Upper lobe of left lung (tissue), 6 donors: ENCODE measurements at regions not wholly inside any gene's neighbourhood (a gene's known extent, or its start where the extent isn't known, plus 50 kb on each side); places are given as distances from the start of the nearest gene placed in this dataset.

Experiments used
- ATAC-seq, 2 donors: fragments of 200-7000 bp; cut with Tn5 transposase; one replicate each; pipeline ENCODE4 v1.9.1; 2022; ENCODE audit warnings: mild to moderate bottlenecking in 2 of 2, moderate library complexity in 2 of 2; ENCODE audit not compliant: low FRiP score in 2 of 2
- DNase-seq, 2 donors: peaks; one replicate each; pipeline ENCODE4 v3.0.0-alpha.2; 2019 to 2020
- H3K27ac ChIP-seq, 4 donors: fragments of 200-600 bp; sonication (generic); one replicate each; pipeline ENCODE4 v1.5.1; 2016 to 2019
- H3K27me3 ChIP-seq, 4 donors: fragments of 200-600 bp; sonication (generic); one replicate each; pipeline ENCODE4 v1.5.1; 2017 to 2019
- H3K36me3 ChIP-seq, 4 donors: fragments of 200-600 bp; sonication (generic); one replicate each; pipeline ENCODE4 v1.5.1; 2016 to 2019
- H3K4me1 ChIP-seq, 4 donors: fragments of 200-600 bp; sonication (generic); one replicate each; pipeline ENCODE4 v1.5.1; 2018 to 2019
- H3K4me3 ChIP-seq, 4 donors: fragments of 200-600 bp; sonication (generic); one replicate each; pipeline ENCODE4 v1.5.1; 2017 to 2019; ENCODE audit warnings: mild to moderate bottlenecking in 2 of 4, moderate library complexity in 1 of 4
- H3K9me3 ChIP-seq, 4 donors: fragments of 200-600 bp; sonication (generic); one replicate each; pipeline ENCODE4 v1.5.1; 2018 to 2019
- EP300 ChIP-seq, 4 donors: sonication (generic); formaldehyde crosslinking; IDR thresholded peaks; one replicate each; pipeline ENCODE4 v1.5.1; 2017; ENCODE audit warnings: antibody characterized with exemption in 4 of 4, control low read depth in 2 of 4
- POLR2A ChIP-seq, 4 donors: fragments of 450-650 bp; IDR thresholded peaks; one replicate each; pipeline ENCODE4 v1.5.1; 2016 to 2017; ENCODE audit warnings: antibody characterized with exemption in 4 of 4, mild to moderate bottlenecking in 2 of 4
- POLR2AphosphoS5 ChIP-seq, 2 donors: sonication (generic); formaldehyde crosslinking; IDR thresholded peaks; one replicate each; pipeline ENCODE4 v1.5.1; 2017; ENCODE audit warnings: antibody characterized with exemption in 2 of 2
- WGBS, 2 donors: methylation state at CpG; one replicate each; pipeline ENCODE4 v1.1.5; 2017 to 2018; 5-methylcytosine and 5-hydroxymethylcytosine counted together
- TF ChIP-seq, protein P1 (sequence below), 6 experiments: fragments of 450-650 bp in 4 of 6; fragments of 200-600 bp in 2 of 6; sonication (generic) in 2 of 6; IDR thresholded peaks; one replicate each; pipeline ENCODE4 v1.5.1; 2016 to 2019; ENCODE audit warnings: antibody characterized with exemption in 6 of 6
- donor health status: DM: no; HTN: no; CAD: no; lungs with moderate emphysema.
- donor health status: DM: no; HTN: yes; CAD: no; lungs with severe emphysema.

- no peak for TF ChIP-seq POLR2A (IDR thresholded peaks at IDR 0.05)
- TF ChIP-seq, protein P1, sequence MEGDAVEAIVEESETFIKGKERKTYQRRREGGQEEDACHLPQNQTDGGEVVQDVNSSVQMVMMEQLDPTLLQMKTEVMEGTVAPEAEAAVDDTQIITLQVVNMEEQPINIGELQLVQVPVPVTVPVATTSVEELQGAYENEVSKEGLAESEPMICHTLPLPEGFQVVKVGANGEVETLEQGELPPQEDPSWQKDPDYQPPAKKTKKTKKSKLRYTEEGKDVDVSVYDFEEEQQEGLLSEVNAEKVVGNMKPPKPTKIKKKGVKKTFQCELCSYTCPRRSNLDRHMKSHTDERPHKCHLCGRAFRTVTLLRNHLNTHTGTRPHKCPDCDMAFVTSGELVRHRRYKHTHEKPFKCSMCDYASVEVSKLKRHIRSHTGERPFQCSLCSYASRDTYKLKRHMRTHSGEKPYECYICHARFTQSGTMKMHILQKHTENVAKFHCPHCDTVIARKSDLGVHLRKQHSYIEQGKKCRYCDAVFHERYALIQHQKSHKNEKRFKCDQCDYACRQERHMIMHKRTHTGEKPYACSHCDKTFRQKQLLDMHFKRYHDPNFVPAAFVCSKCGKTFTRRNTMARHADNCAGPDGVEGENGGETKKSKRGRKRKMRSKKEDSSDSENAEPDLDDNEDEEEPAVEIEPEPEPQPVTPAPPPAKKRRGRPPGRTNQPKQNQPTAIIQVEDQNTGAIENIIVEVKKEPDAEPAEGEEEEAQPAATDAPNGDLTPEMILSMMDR (IDR thresholded peaks at IDR 0.05): no peak
- no peak for TF ChIP-seq EP300 (IDR thresholded peaks at IDR 0.05)
- no peak for TF ChIP-seq POLR2AphosphoS5 (IDR thresholded peaks at IDR 0.05)
- H3K36me3 ChIP-seq: no peaks in the 10 kb centered on the region
- H3K27ac ChIP-seq: no peak overlapping the region
- DNase-seq (no peak), ATAC-seq (no peak)
- no peak overlapping the region for H3K4me3 ChIP-seq
- 64 to 71% methylated on average over 6 of the region's 6 CpGs for WGBS, 2 donors
- H3K9me3 ChIP-seq: no peaks in the 10 kb centered on the region
- no peaks in the 10 kb centered on the region for H3K27me3 ChIP-seq
- no peaks in the 10 kb centered on the region for H3K4me1 ChIP-seq
These were observed 955.1 kb upstream of the TMEM132C start for GRCh38 chr12:127311720-127312364.

GRCh38 chr12:127324681-127325080, 942.3 kb upstream of the TMEM132C start:
- Histone ChIP-seq H3K4me3 (no peak overlapping the region), H3K4me1 (no peaks in the 10 kb centered on the region), H3K27me3 (no peaks in the 10 kb centered on the region), H3K27ac (no peak overlapping the region), H3K36me3 (no peaks in the 10 kb centered on the region), H3K9me3 (no peaks in the 10 kb centered on the region)
- 59 to 63% methylated on average over 4 of the region's 4 CpGs for WGBS, 2 donors
- TF ChIP-seq POLR2A (IDR thresholded peaks at IDR 0.05): no peak
- TF ChIP-seq EP300 (IDR thresholded peaks at IDR 0.05): no peak
- TF ChIP-seq, protein P1 (IDR thresholded peaks at IDR 0.05): no peak
- TF ChIP-seq POLR2AphosphoS5 (IDR thresholded peaks at IDR 0.05): no peak
- ATAC-seq (no peak), DNase-seq (no peak)

DNA sequence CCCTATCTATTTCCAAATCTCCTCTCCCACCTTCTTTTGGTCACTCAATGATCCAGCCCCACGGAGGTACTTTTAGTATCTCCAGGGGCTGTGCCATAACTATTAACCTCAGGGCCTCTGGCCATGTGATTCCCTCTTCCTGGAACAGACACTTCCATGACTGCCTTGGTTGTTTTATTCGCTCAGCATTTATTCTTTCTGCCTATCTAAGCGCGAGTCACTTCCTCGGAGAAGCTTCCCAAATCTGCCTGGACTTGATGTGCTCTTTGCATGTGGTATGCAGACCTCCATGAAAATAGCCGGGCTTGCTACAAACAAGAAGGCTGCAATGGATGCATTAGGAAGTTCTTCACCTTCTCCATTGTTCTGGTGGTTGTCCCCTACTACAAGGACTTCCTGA, 939.0 kb upstream of the TMEM132C start:
- TF ChIP-seq POLR2AphosphoS5 (IDR thresholded peaks at IDR 0.05): no peak
- TF ChIP-seq, protein P1 (IDR thresholded peaks at IDR 0.05): no peak
- no peak for TF ChIP-seq POLR2A (IDR thresholded peaks at IDR 0.05)
- TF ChIP-seq EP300 (IDR thresholded peaks at IDR 0.05): no peak

GRCh38 chr12:127328867-127329266, 938.1 kb upstream of the TMEM132C start:
- Histone ChIP-seq H3K4me1 (no peaks in the 10 kb centered on the region), H3K9me3 (no peaks in the 10 kb centered on the region), H3K27me3 (no peaks in the 10 kb centered on the region), H3K4me3 (no peak overlapping the region), H3K36me3 (no peaks in the 10 kb centered on the region), H3K27ac (no peak overlapping the region)
- ATAC-seq (no peak), DNase-seq (no peak)
- no peak for TF ChIP-seq EP300 (IDR thresholded peaks at IDR 0.05)
- no peak for TF ChIP-seq POLR2AphosphoS5 (IDR thresholded peaks at IDR 0.05)
- TF ChIP-seq, protein P1 (IDR thresholded peaks at IDR 0.05): no peak
- no peak for TF ChIP-seq POLR2A (IDR thresholded peaks at IDR 0.05)
- WGBS, 2 donors: 50 to 61% methylated on average over 5 of the region's 5 CpGs

More for the DNA sequence above, 939.0 kb upstream of the TMEM132C start:
- WGBS, 2 donors: 88% methylated on average over 6 of the region's 6 CpGs
- Histone ChIP-seq H3K27me3 (no peaks in the 10 kb centered on the region), H3K9me3 (no peaks in the 10 kb centered on the region), H3K36me3 (no peaks in the 10 kb centered on the region), H3K4me3 (no peak overlapping the region), H3K4me1 (no peaks in the 10 kb centered on the region), H3K27ac (no peak overlapping the region)
- DNase-seq: no peak
- ATAC-seq: no peak

GRCh38 chr12:127334365-127334764, 932.6 kb upstream of the TMEM132C start:
- Histone ChIP-seq H3K4me3 (no peak overlapping the region), H3K36me3 (no peaks in the 10 kb centered on the region), H3K4me1 (no peaks in the 10 kb centered on the region), H3K9me3 (no peaks in the 10 kb centered on the region), H3K27me3 (no peaks in the 10 kb centered on the region), H3K27ac (no peak overlapping the region)
- no peak for ATAC-seq
- 59 to 60% methylated on average over 4 of the region's 4 CpGs for WGBS, 2 donors
- TF ChIP-seq POLR2A (IDR thresholded peaks at IDR 0.05) (no peak), POLR2AphosphoS5 (IDR thresholded peaks at IDR 0.05) (no peak), EP300 (IDR thresholded peaks at IDR 0.05) (no peak)
- TF ChIP-seq, protein P1 (IDR thresholded peaks at IDR 0.05): no peak
- DNase-seq: no peak
